ENCODE measurements at regions not wholly inside any gene's neighbourhood (a gene's known extent, or its start where the extent isn't known, plus 50 kb on each side); places are given as distances from the start of the nearest gene placed in this dataset.

DNA sequence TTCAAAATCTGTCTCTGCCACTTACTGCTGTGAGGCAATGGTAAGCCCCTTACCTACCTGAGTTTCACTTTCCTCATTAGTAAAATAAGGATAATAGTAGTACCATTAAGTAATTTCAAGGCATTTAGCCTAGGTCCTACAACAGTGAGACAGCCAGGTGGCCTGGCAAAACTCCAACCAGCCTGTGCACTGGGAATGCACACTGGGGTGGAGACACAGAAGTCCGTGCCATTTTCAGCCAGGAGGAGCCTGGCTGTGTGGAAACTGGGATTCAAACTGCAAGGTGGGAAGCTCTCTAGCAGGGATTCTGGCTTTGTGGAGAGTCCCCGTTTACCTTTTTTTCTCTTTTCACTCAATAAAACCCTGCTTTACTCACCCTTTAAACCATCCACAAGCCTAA is 630.4 kb downstream of the PRELID2 start:
- H3K36me3 ChIP-seq (ENCODE audit: insufficient read depth, low read length, poor library complexity, severe bottlenecking): no peaks in the 10 kb centered on the region
- ChIA-PET CTCF (no interaction called here), POLR2A (ENCODE audit: low non-redundant PET) (no interaction called here)
- DNase-seq (ENCODE audit: low spot score): no peak
- H3K27ac ChIP-seq (ENCODE audit: low read depth, low read length, poor library complexity, severe bottlenecking): no peak overlapping the region
- no TSS peak for BruUV-seq (replicated peaks)
- no peaks in the 10 kb centered on the region for H3K9me3 ChIP-seq (ENCODE audit: low read depth, low read length, poor library complexity, severe bottlenecking)
- no peak overlapping the region for H3K4me3 ChIP-seq (ENCODE audit: low read depth, low read length, poor library complexity, severe bottlenecking)
- no peak for TF ChIP-seq EZH2 (IDR thresholded peaks at IDR 0.05; ENCODE audit: borderline replicate concordance, low read depth, low read length, poor library complexity, severe bottlenecking)
- TF ChIP-seq, protein P1, sequence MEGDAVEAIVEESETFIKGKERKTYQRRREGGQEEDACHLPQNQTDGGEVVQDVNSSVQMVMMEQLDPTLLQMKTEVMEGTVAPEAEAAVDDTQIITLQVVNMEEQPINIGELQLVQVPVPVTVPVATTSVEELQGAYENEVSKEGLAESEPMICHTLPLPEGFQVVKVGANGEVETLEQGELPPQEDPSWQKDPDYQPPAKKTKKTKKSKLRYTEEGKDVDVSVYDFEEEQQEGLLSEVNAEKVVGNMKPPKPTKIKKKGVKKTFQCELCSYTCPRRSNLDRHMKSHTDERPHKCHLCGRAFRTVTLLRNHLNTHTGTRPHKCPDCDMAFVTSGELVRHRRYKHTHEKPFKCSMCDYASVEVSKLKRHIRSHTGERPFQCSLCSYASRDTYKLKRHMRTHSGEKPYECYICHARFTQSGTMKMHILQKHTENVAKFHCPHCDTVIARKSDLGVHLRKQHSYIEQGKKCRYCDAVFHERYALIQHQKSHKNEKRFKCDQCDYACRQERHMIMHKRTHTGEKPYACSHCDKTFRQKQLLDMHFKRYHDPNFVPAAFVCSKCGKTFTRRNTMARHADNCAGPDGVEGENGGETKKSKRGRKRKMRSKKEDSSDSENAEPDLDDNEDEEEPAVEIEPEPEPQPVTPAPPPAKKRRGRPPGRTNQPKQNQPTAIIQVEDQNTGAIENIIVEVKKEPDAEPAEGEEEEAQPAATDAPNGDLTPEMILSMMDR (conservative IDR thresholded peaks at IDR 0.05; ENCODE audit: low read depth, low read length): no peak
- peaks cover 10% of the 10 kb centered on the region for H3K4me1 ChIP-seq (ENCODE audit: insufficient read depth, low read length, poor library complexity, severe bottlenecking)
- no peaks in the 10 kb centered on the region for H3K27me3 ChIP-seq (replicated peaks; ENCODE audit: insufficient read depth, low read depth, low read length, poor library complexity)
- intact Hi-C loops (cut with micrococcal nuclease; ENCODE audit: unreplicated experiment): no loop called here

GRCh38 chr5:145203193-145203592 is 631.9 kb downstream of the PRELID2 start:
- CTCF ChIA-PET: no interaction called here
- Histone ChIP-seq H3K27me3 (replicated peaks; ENCODE audit: insufficient read depth, low read depth, low read length, poor library complexity) (no peaks in the 10 kb centered on the region), H3K4me3 (ENCODE audit: low read depth, low read length, poor library complexity, severe bottlenecking) (no peak overlapping the region), H3K4me1 (ENCODE audit: insufficient read depth, low read length, poor library complexity, severe bottlenecking) (peaks cover 10% of the 10 kb centered on the region), H3K36me3 (ENCODE audit: insufficient read depth, low read length, poor library complexity, severe bottlenecking) (no peaks in the 10 kb centered on the region), H3K9me3 (ENCODE audit: low read depth, low read length, poor library complexity, severe bottlenecking) (no peaks in the 10 kb centered on the region), H3K27ac (ENCODE audit: low read depth, low read length, poor library complexity, severe bottlenecking) (no peak overlapping the region)
- intact Hi-C loops (cut with micrococcal nuclease; ENCODE audit: unreplicated experiment): no loop called here
- peak; percentile 36 for DNase-seq (ENCODE audit: low spot score)
- TF ChIP-seq, protein P1 (conservative IDR thresholded peaks at IDR 0.05; ENCODE audit: low read depth, low read length): no peak
- TF ChIP-seq EZH2 (IDR thresholded peaks at IDR 0.05; ENCODE audit: borderline replicate concordance, low read depth, low read length, poor library complexity, severe bottlenecking): no peak
- BruUV-seq (replicated peaks): no TSS peak
- POLR2A ChIA-PET (ENCODE audit: low non-redundant PET): no interaction called here

GRCh38 chr5:145198525-145199260 is 636.4 kb downstream of the PRELID2 start:
- BruUV-seq (replicated peaks): no TSS peak
- no peak overlapping the region for H3K4me3 ChIP-seq (ENCODE audit: low read depth, low read length, poor library complexity, severe bottlenecking)
- no peaks in the 10 kb centered on the region for H3K27me3 ChIP-seq (replicated peaks; ENCODE audit: insufficient read depth, low read depth, low read length, poor library complexity)
- TF ChIP-seq, protein P1 (conservative IDR thresholded peaks at IDR 0.05; ENCODE audit: low read depth, low read length): no peak
- no peak for TF ChIP-seq EZH2 (IDR thresholded peaks at IDR 0.05; ENCODE audit: borderline replicate concordance, low read depth, low read length, poor library complexity, severe bottlenecking)
- POLR2A ChIA-PET (ENCODE audit: low non-redundant PET): no interaction called here
- H3K9me3 ChIP-seq (ENCODE audit: low read depth, low read length, poor library complexity, severe bottlenecking): no peaks in the 10 kb centered on the region
- intact Hi-C loops (cut with micrococcal nuclease; ENCODE audit: unreplicated experiment): no loop called here
- H3K4me1 ChIP-seq (ENCODE audit: insufficient read depth, low read length, poor library complexity, severe bottlenecking): no peaks in the 10 kb centered on the region
- no peaks in the 10 kb centered on the region for H3K36me3 ChIP-seq (ENCODE audit: insufficient read depth, low read length, poor library complexity, severe bottlenecking)
- H3K27ac ChIP-seq (ENCODE audit: low read depth, low read length, poor library complexity, severe bottlenecking): no peak overlapping the region
- DNase-seq (ENCODE audit: low spot score): no peak
- CTCF ChIA-PET: no interaction called here

Data from A673 (cell line).